ENCODE measurements at regions not wholly inside any gene's neighbourhood (a gene's known extent, or its start where the extent isn't known, plus 50 kb on each side); places are given as distances from the start of the nearest gene placed in this dataset.
"Not testable (repeated sequence)": the region's sequence is repeated elsewhere in the genome, so short reads cannot be mapped to it uniquely, and the experiment has no call there.

DNA sequence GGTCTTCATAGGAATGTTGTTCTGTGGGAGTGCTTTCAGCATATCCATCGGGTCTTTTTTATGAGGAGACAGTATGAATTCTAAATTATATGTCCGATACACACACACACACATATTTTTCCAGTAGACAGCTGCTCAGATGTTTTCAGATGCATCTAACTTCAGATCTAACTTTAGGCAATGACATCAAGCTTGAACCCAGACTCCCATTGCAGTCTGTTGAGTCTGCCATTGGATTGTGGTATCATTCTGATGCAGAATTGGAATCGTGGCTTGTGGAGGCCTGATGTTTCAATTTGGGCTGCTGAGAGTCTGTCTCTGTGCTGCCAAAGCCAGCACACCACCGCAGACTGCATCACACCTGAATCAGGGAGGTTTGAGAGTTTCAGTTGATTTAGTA lies 376.4 kb downstream of the OSTF1 start:
- TF ChIP-seq TAF1 (IDR thresholded peaks at IDR 0.05; ENCODE audit: borderline replicate concordance, low read depth, low read length) (no peak), POLR2AphosphoS5 (IDR thresholded peaks at IDR 0.05; ENCODE audit: low read depth, low read length) (no peak), POLR2A (IDR thresholded peaks at IDR 0.05; ENCODE audit: low read depth, low read length) (no peak)
- DNase-seq (ENCODE audit: insufficient read length) (no peak), FAIRE-seq (no peak)

GRCh38 chr9:75467142-75467541 lies 378.8 kb downstream of the OSTF1 start:
- no peak for FAIRE-seq
- no peak for DNase-seq (ENCODE audit: insufficient read length)
- TF ChIP-seq POLR2AphosphoS5 (IDR thresholded peaks at IDR 0.05; ENCODE audit: low read depth, low read length) (no peak), TAF1 (IDR thresholded peaks at IDR 0.05; ENCODE audit: borderline replicate concordance, low read depth, low read length) (no peak), POLR2A (IDR thresholded peaks at IDR 0.05; ENCODE audit: low read depth, low read length) (no peak)

GRCh38 chr9:75471549-75472114 lies 383.3 kb downstream of the OSTF1 start:
- no peak for TF ChIP-seq POLR2A (IDR thresholded peaks at IDR 0.05; ENCODE audit: low read depth, low read length)
- no peak for TF ChIP-seq TAF1 (IDR thresholded peaks at IDR 0.05; ENCODE audit: borderline replicate concordance, low read depth, low read length)
- TF ChIP-seq POLR2AphosphoS5 (IDR thresholded peaks at IDR 0.05; ENCODE audit: low read depth, low read length): no peak
- DNase-seq (ENCODE audit: insufficient read length): no peak
- no peak for FAIRE-seq

GRCh38 chr9:75482566-75482965 lies 394.3 kb downstream of the OSTF1 start:
- DNase-seq (ENCODE audit: insufficient read length) (no peak), FAIRE-seq (no peak)
- no peak for TF ChIP-seq POLR2AphosphoS5 (IDR thresholded peaks at IDR 0.05; ENCODE audit: low read depth, low read length)
- no peak for TF ChIP-seq POLR2A (IDR thresholded peaks at IDR 0.05; ENCODE audit: low read depth, low read length)
- TF ChIP-seq TAF1 (IDR thresholded peaks at IDR 0.05; ENCODE audit: borderline replicate concordance, low read depth, low read length): no peak

DNA sequence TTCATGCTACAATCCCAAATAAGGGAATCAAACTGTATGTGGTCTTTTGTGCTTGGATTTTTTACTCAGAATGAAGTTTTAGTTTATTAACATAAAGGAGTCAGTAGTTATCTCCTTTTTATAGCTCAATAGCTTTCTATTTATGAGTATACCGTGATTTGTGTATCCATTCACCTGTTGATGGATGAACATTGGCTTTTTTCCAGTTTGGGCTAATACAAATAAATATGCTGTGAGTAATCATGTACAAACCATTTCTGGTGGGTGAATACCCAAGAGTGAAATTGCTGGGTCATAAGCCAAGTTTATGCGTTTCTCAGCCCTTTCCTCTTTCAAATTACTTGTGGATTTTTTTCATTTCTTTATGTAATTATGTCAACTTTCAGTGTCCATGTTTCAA lies 395.3 kb downstream of the OSTF1 start:
- TF ChIP-seq POLR2A (IDR thresholded peaks at IDR 0.05; ENCODE audit: low read depth, low read length): no peak
- no peak for TF ChIP-seq POLR2AphosphoS5 (IDR thresholded peaks at IDR 0.05; ENCODE audit: low read depth, low read length)
- no peak for TF ChIP-seq TAF1 (IDR thresholded peaks at IDR 0.05; ENCODE audit: borderline replicate concordance, low read depth, low read length)
- FAIRE-seq (no peak), DNase-seq (ENCODE audit: insufficient read length) (no peak)

DNA sequence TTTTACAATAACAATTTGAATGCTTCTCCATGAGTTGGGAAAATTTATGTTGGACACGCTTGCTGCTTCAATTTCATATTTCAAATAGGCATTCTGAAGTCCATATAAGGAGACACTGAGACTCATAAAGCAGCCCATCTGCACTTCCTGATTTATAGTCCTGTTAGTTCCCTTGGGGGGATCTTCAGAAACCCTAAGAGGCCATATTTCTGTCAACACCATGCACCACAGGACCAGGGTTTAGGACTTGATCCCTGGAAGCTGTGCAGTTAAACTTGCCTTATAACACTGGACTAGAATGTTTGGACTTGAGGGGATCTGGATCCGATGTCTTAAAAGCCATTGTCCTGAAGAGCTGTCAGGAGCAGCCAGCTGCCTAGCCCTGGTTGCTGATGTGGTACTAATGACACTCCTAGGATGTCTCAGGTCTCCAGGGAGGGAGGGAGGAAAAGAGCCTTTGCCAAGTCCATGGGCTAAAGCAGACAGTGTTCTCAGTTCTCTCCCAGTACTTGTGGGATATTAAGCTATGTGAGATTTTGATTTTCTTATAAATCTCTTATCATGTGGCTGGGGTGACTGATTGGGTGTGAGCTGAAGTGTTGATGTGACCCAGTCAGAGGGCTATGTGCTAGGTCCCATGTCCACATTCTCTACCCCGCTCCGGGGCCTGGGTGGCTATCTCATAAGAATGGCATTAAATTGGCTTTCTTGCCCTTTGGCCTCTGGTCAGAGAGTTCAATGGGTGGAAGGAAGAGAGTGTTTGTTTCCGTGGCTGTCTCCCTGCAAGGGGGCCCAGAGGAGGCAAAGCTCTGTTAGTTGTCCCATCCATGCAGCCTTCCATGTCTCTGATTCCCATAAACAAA lies 399.8 kb downstream of the OSTF1 start:
- TF ChIP-seq POLR2A (IDR thresholded peaks at IDR 0.05; ENCODE audit: low read depth, low read length) (no peak), POLR2AphosphoS5 (IDR thresholded peaks at IDR 0.05; ENCODE audit: low read depth, low read length) (no peak), TAF1 (IDR thresholded peaks at IDR 0.05; ENCODE audit: borderline replicate concordance, low read depth, low read length) (no peak)
- FAIRE-seq (no peak), DNase-seq (ENCODE audit: insufficient read length) (no peak)

DNA sequence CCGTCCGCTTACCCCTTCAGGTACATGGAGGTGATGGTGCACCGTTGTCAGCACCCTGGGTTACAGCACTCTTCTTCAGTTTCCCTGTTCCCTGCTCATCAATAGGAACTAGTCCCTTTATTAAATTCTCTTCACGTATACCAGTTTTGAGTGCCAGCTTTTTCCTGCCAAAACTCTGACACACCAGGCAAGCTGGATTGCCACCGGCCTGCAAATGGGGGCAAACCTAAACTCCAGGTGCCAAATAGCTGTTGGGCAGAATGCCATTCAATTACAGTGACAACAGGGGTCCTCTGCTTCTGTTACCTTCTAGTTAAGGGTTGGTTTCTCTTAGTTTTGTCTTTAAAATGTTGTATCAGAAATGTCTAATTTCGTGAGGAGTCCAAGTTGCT lies 400.4 kb downstream of the OSTF1 start:
- TF ChIP-seq POLR2A (IDR thresholded peaks at IDR 0.05; ENCODE audit: low read depth, low read length): no peak
- TF ChIP-seq POLR2AphosphoS5 (IDR thresholded peaks at IDR 0.05; ENCODE audit: low read depth, low read length): no peak
- TF ChIP-seq TAF1 (IDR thresholded peaks at IDR 0.05; ENCODE audit: borderline replicate concordance, low read depth, low read length): no peak
- FAIRE-seq (no peak), DNase-seq (ENCODE audit: insufficient read length) (no peak)

GRCh38 chr9:75490326-75490725 lies 400.1 kb upstream of the PCSK5 start:
- no peak for TF ChIP-seq POLR2A (IDR thresholded peaks at IDR 0.05; ENCODE audit: low read depth, low read length)
- no peak for TF ChIP-seq POLR2AphosphoS5 (IDR thresholded peaks at IDR 0.05; ENCODE audit: low read depth, low read length)
- no peak for TF ChIP-seq TAF1 (IDR thresholded peaks at IDR 0.05; ENCODE audit: borderline replicate concordance, low read depth, low read length)
- DNase-seq (ENCODE audit: insufficient read length) (no peak), FAIRE-seq (no peak)

GRCh38 chr9:75491533-75491932 lies 398.9 kb upstream of the PCSK5 start:
- TF ChIP-seq POLR2AphosphoS5 (IDR thresholded peaks at IDR 0.05; ENCODE audit: low read depth, low read length) (no peak), POLR2A (IDR thresholded peaks at IDR 0.05; ENCODE audit: low read depth, low read length) (no peak), TAF1 (IDR thresholded peaks at IDR 0.05; ENCODE audit: borderline replicate concordance, low read depth, low read length) (no peak)
- DNase-seq (ENCODE audit: insufficient read length): no peak
- FAIRE-seq: no peak

GRCh38 chr9:75499812-75500211 lies 390.7 kb upstream of the PCSK5 start:
- no peak for DNase-seq (ENCODE audit: insufficient read length)
- TF ChIP-seq POLR2A (IDR thresholded peaks at IDR 0.05; ENCODE audit: low read depth, low read length) (no peak), TAF1 (IDR thresholded peaks at IDR 0.05; ENCODE audit: borderline replicate concordance, low read depth, low read length) (no peak), POLR2AphosphoS5 (IDR thresholded peaks at IDR 0.05; ENCODE audit: low read depth, low read length) (no peak)
- no peak for FAIRE-seq

DNA sequence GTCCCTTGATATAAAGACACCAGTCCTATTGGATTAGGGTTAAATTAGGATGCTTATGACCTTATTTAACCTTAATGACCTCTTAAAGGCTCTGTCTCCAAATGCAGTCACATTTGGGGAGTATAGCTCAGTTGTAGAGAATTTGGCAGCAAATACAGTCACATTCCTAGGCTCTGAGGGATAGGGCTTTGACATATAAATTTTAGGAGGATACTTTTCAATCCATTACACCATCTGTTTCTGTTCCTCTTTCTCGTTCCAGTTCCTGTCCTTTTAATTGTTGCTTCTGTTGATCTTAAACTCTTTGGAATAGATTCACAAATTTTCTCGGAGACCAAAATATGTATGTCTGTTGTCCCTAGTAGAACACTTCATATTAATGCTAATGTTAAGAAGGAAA lies 390.0 kb upstream of the PCSK5 start:
- TF ChIP-seq TAF1 (IDR thresholded peaks at IDR 0.05; ENCODE audit: borderline replicate concordance, low read depth, low read length) (no peak), POLR2AphosphoS5 (IDR thresholded peaks at IDR 0.05; ENCODE audit: low read depth, low read length) (no peak), POLR2A (IDR thresholded peaks at IDR 0.05; ENCODE audit: low read depth, low read length) (no peak)
- no peak for FAIRE-seq
- DNase-seq (ENCODE audit: insufficient read length): no peak

DNA sequence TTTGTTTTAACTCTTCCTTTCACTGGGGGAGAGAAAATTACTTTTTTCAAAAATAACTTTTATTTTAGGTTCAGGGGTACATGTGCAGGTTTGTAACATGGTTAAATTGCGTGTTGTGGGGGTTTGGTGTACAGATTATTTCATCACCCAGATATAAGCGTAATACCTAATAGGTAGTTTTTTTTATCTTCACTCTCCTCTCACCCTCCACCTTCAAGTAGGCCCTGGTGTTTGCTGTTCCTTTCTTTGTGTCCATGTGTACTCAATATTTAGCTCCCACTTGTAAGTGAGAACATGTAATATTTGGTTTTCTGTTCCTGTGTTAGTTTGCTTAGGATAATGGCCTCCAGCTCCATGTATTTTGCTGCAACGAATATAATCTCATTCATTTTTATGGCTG lies 389.5 kb upstream of the PCSK5 start:
- DNase-seq (ENCODE audit: insufficient read length): not testable (repeated sequence)

More for the DNA sequence above, 389.5 kb upstream of the PCSK5 start:
- FAIRE-seq: not testable (repeated sequence)

All from GM12892 (cell line).